Neural crest cell (in vitro differentiated cells): ENCODE measurements at regions not wholly inside any gene's neighbourhood (a gene's known extent, or its start where the extent isn't known, plus 50 kb on each side); places are given as distances from the start of the nearest gene placed in this dataset.

Experiments used
- DNase-seq: peaks from one replicate; pipeline ENCODE4 v3.0.0; 2021; ENCODE audit warnings: low read depth, mixed read lengths, low spot score
- H3K27ac Mint-ChIP-seq: one replicate; pipeline ENCODE4 v1.8.0; 2021; ENCODE audit warnings: mild to moderate bottlenecking, mixed read lengths; ENCODE audit not compliant: unreplicated experiment
- H3K27me3 Mint-ChIP-seq: 2 replicates; pipeline ENCODE4 v1.8.0; 2021; ENCODE audit warnings: low read depth, mild to moderate bottlenecking, mixed read lengths
- H3K36me3 Mint-ChIP-seq: 2 replicates; pipeline ENCODE4 v1.8.0; 2021; ENCODE audit warnings: low read depth, mild to moderate bottlenecking, mixed read lengths
- H3K4me1 Mint-ChIP-seq: 2 replicates; pipeline ENCODE4 v1.8.0; 2021; ENCODE audit warnings: mixed read lengths
- H3K4me3 Mint-ChIP-seq: one replicate; pipeline ENCODE4 v1.8.0; 2021; ENCODE audit warnings: mild to moderate bottlenecking, mixed read lengths
- H3K9me3 Mint-ChIP-seq: 2 replicates; pipeline ENCODE4 v1.8.0; 2021; ENCODE audit warnings: mixed read lengths
- CTCF ChIP-seq: fragments of 200-600 bp; sonication (generic); conservative IDR thresholded peaks from 2 replicates; pipeline ENCODE4 v1.5.0; 2021; ENCODE audit warnings: antibody characterized with exemption, mild to moderate bottlenecking

- H3K36me3 Mint-ChIP-seq, result no peaks in the 10 kb centered on the region
- no peaks in the 10 kb centered on the region for H3K4me1 Mint-ChIP-seq
- TF ChIP-seq CTCF, result no peak
- no peak for DNase-seq
- no peak overlapping the region for H3K27ac Mint-ChIP-seq
- H3K27me3 Mint-ChIP-seq, result peaks cover 2% of the 10 kb centered on the region
- peaks cover 3% of the 10 kb centered on the region for H3K9me3 Mint-ChIP-seq
- H3K4me3 Mint-ChIP-seq, result no peak overlapping the region
These were observed 277.8 kb upstream of the FBXL7 start for GRCh38 chr5:15222156-15222555.

GRCh38 chr5:15220642-15221173 is 279.3 kb upstream of the FBXL7 start:
- no peaks in the 10 kb centered on the region for H3K4me1 Mint-ChIP-seq
- peaks cover 2% of the 10 kb centered on the region for H3K27me3 Mint-ChIP-seq
- no peak for TF ChIP-seq CTCF
- peaks cover 3% of the 10 kb centered on the region for H3K9me3 Mint-ChIP-seq
- no peak overlapping the region for H3K27ac Mint-ChIP-seq
- DNase-seq, result no peak
- H3K36me3 Mint-ChIP-seq, result no peaks in the 10 kb centered on the region
- H3K4me3 Mint-ChIP-seq, result no peak overlapping the region

- Mint-ChIP-seq H3K4me1 (no peaks in the 10 kb centered on the region), H3K36me3 (no peaks in the 10 kb centered on the region), H3K4me3 (no peak overlapping the region), H3K9me3 (no peaks in the 10 kb centered on the region), H3K27ac (no peak overlapping the region), H3K27me3 (no peaks in the 10 kb centered on the region)
- no peak for DNase-seq
- no peak for TF ChIP-seq CTCF
These were observed 284.9 kb upstream of the FBXL7 start for GRCh38 chr5:15215056-15215455.

GRCh38 chr5:15214010-15214409 is 286.0 kb upstream of the FBXL7 start:
- no peak for DNase-seq
- Mint-ChIP-seq H3K27ac (no peak overlapping the region), H3K4me3 (no peak overlapping the region), H3K4me1 (no peaks in the 10 kb centered on the region), H3K36me3 (no peaks in the 10 kb centered on the region), H3K27me3 (no peaks in the 10 kb centered on the region), H3K9me3 (no peaks in the 10 kb centered on the region)
- no peak for TF ChIP-seq CTCF

GRCh38 chr5:15209053-15209762 is 290.8 kb upstream of the FBXL7 start:
- no peak overlapping the region for H3K27ac Mint-ChIP-seq
- no peak overlapping the region for H3K4me3 Mint-ChIP-seq
- no peak for DNase-seq
- H3K27me3 Mint-ChIP-seq, result no peaks in the 10 kb centered on the region
- H3K36me3 Mint-ChIP-seq, result no peaks in the 10 kb centered on the region
- H3K9me3 Mint-ChIP-seq, result peaks cover 3% of the 10 kb centered on the region
- no peaks in the 10 kb centered on the region for H3K4me1 Mint-ChIP-seq
- no peak for TF ChIP-seq CTCF
